ENCODE measurements at regions not wholly inside any gene's neighbourhood (a gene's known extent, or its start where the extent isn't known, plus 50 kb on each side); places are given as distances from the start of the nearest gene placed in this dataset.

GRCh38 chr2:104402825-104403224, 451.1 kb upstream of the POU3F3 start:
- no peak for DNase-seq
- no peak for TF ChIP-seq GATA1 (IDR thresholded peaks at IDR 0.05; ENCODE audit: low read depth, low read length)
- TF ChIP-seq POLR2A (IDR thresholded peaks at IDR 0.05; ENCODE audit: low read length) = no peak

GRCh38 chr2:104404526-104404925, 449.4 kb upstream of the POU3F3 start:
- TF ChIP-seq GATA1 (IDR thresholded peaks at IDR 0.05; ENCODE audit: low read depth, low read length) (no peak), POLR2A (IDR thresholded peaks at IDR 0.05; ENCODE audit: low read length) (no peak)
- no peak for DNase-seq

GRCh38 chr2:104405623-104406022, 448.3 kb upstream of the POU3F3 start:
- DNase-seq = no peak
- TF ChIP-seq GATA1 (IDR thresholded peaks at IDR 0.05; ENCODE audit: low read depth, low read length) = no peak
- TF ChIP-seq POLR2A (IDR thresholded peaks at IDR 0.05; ENCODE audit: low read length) = no peak

- TF ChIP-seq POLR2A (IDR thresholded peaks at IDR 0.05; ENCODE audit: low read length) (no peak), GATA1 (IDR thresholded peaks at IDR 0.05; ENCODE audit: low read depth, low read length) (no peak)
- no peak for DNase-seq
These were observed 447.6 kb upstream of the POU3F3 start for GRCh38 chr2:104406261-104406726.

GRCh38 chr2:104407641-104408040, 446.3 kb upstream of the POU3F3 start:
- DNase-seq = no peak
- TF ChIP-seq GATA1 (IDR thresholded peaks at IDR 0.05; ENCODE audit: low read depth, low read length) (no peak), POLR2A (IDR thresholded peaks at IDR 0.05; ENCODE audit: low read length) (no peak)

GRCh38 chr2:104408266-104408665, 445.6 kb upstream of the POU3F3 start:
- no peak for DNase-seq
- no peak for TF ChIP-seq POLR2A (IDR thresholded peaks at IDR 0.05; ENCODE audit: low read length)
- no peak for TF ChIP-seq GATA1 (IDR thresholded peaks at IDR 0.05; ENCODE audit: low read depth, low read length)

GRCh38 chr2:104410136-104410535, 443.8 kb upstream of the POU3F3 start:
- no peak for TF ChIP-seq POLR2A (IDR thresholded peaks at IDR 0.05; ENCODE audit: low read length)
- TF ChIP-seq GATA1 (IDR thresholded peaks at IDR 0.05; ENCODE audit: low read depth, low read length) = no peak
- no peak for DNase-seq

GRCh38 chr2:104412384-104412783, 441.5 kb upstream of the POU3F3 start:
- TF ChIP-seq POLR2A (IDR thresholded peaks at IDR 0.05; ENCODE audit: low read length) (no peak), GATA1 (IDR thresholded peaks at IDR 0.05; ENCODE audit: low read depth, low read length) (no peak)
- peak; percentile 20 to 47 for DNase-seq

GRCh38 chr2:104413890-104414289, 440.0 kb upstream of the POU3F3 start:
- DNase-seq = no peak
- TF ChIP-seq GATA1 (IDR thresholded peaks at IDR 0.05; ENCODE audit: low read depth, low read length) = no peak

- no peak for DNase-seq
- no peak for TF ChIP-seq POLR2A (IDR thresholded peaks at IDR 0.05; ENCODE audit: low read length)
- TF ChIP-seq GATA1 (IDR thresholded peaks at IDR 0.05; ENCODE audit: low read depth, low read length) = no peak
These were observed 438.6 kb upstream of the POU3F3 start for GRCh38 chr2:104415284-104415683.

GRCh38 chr2:104416339-104417000, 437.4 kb upstream of the POU3F3 start:
- no peak for DNase-seq
- no peak for TF ChIP-seq GATA1 (IDR thresholded peaks at IDR 0.05; ENCODE audit: low read depth, low read length)
- no peak for TF ChIP-seq POLR2A (IDR thresholded peaks at IDR 0.05; ENCODE audit: low read length)

GRCh38 chr2:104420420-104420819, 433.5 kb upstream of the POU3F3 start:
- no peak for DNase-seq
- no peak for TF ChIP-seq GATA1 (IDR thresholded peaks at IDR 0.05; ENCODE audit: low read depth, low read length)
- TF ChIP-seq POLR2A (IDR thresholded peaks at IDR 0.05; ENCODE audit: low read length) = no peak

- no peak for DNase-seq
- no peak for TF ChIP-seq POLR2A (IDR thresholded peaks at IDR 0.05; ENCODE audit: low read length)
These were observed 433.0 kb upstream of the POU3F3 start for GRCh38 chr2:104420953-104421352.

- DNase-seq = no peak
- no peak for TF ChIP-seq GATA1 (IDR thresholded peaks at IDR 0.05; ENCODE audit: low read depth, low read length)
- TF ChIP-seq POLR2A (IDR thresholded peaks at IDR 0.05; ENCODE audit: low read length) = no peak
These were observed 427.9 kb upstream of the POU3F3 start for GRCh38 chr2:104425850-104426595.

GRCh38 chr2:104428155-104428554, 425.8 kb upstream of the POU3F3 start:
- no peak for TF ChIP-seq GATA1 (IDR thresholded peaks at IDR 0.05; ENCODE audit: low read depth, low read length)
- no peak for TF ChIP-seq POLR2A (IDR thresholded peaks at IDR 0.05; ENCODE audit: low read length)

More at GRCh38 chr2:104428155-104428554, 425.8 kb upstream of the POU3F3 start:
- no peak for DNase-seq
